HFFc6 (cell line): ENCODE measurements at regions not wholly inside any gene's neighbourhood (a gene's known extent, or its start where the extent isn't known, plus 50 kb on each side); places are given as distances from the start of the nearest gene placed in this dataset.
A peak's percentile ranks its signal among the peaks of the same experiment; 100 is the strongest.

Source experiments
- DNase-seq: peaks from one replicate; pipeline ENCODE4 v3.0.0-alpha.2; 2018
- H3K27ac Mint-ChIP-seq: 2 replicates; pipeline ENCODE4 v1.8.0; 2020; ENCODE audit warnings: mild to moderate bottlenecking, mixed read lengths
- H3K27me3 Mint-ChIP-seq: 2 replicates; pipeline ENCODE4 v1.8.0; 2021; ENCODE audit warnings: mild to moderate bottlenecking, moderate library complexity, mixed read lengths; ENCODE audit not compliant: insufficient read depth
- H3K36me3 Mint-ChIP-seq: 2 replicates; pipeline ENCODE4 v1.8.0; 2021; ENCODE audit warnings: low read depth, mixed read lengths
- H3K4me1 Mint-ChIP-seq: 2 replicates; pipeline ENCODE4 v1.8.0; 2020; ENCODE audit warnings: low read depth, mixed read lengths
- H3K4me3 Mint-ChIP-seq: 2 replicates; pipeline ENCODE4 v1.8.0; 2020; ENCODE audit warnings: mild to moderate bottlenecking, moderate library complexity, mixed read lengths
- H3K9me3 Mint-ChIP-seq: 2 replicates; pipeline ENCODE4 v1.8.0; 2020; ENCODE audit warnings: mild to moderate bottlenecking, mixed read lengths
- TF ChIP-seq, protein P1 (sequence below): fragments of 200-600 bp; sonication (generic); IDR thresholded peaks from 2 replicates; pipeline ENCODE4 v1.5.0; 2021; ENCODE audit warnings: antibody characterized with exemption, mild to moderate bottlenecking

DNA sequence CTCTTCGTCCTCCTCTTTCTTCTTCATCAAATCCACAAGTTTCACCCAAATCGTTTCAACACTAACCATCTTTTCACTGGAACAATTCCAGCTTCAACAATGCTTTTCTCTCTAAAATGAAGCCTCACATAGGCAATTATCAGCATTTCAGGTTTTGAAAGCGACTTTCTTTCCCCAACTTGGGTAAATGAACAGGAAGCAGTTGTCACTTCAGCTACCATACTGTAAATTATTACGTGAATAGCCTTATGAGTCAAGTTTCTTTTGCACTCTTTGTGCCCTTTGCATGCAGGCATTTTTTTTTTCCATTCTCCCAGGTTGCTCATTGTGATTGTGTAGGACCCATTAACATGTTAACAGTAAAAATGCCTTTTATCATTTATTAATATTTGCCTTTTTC lies 121.7 kb upstream of the BTBD3 start:
- no peak overlapping the region for H3K27ac Mint-ChIP-seq
- TF ChIP-seq, protein P1, sequence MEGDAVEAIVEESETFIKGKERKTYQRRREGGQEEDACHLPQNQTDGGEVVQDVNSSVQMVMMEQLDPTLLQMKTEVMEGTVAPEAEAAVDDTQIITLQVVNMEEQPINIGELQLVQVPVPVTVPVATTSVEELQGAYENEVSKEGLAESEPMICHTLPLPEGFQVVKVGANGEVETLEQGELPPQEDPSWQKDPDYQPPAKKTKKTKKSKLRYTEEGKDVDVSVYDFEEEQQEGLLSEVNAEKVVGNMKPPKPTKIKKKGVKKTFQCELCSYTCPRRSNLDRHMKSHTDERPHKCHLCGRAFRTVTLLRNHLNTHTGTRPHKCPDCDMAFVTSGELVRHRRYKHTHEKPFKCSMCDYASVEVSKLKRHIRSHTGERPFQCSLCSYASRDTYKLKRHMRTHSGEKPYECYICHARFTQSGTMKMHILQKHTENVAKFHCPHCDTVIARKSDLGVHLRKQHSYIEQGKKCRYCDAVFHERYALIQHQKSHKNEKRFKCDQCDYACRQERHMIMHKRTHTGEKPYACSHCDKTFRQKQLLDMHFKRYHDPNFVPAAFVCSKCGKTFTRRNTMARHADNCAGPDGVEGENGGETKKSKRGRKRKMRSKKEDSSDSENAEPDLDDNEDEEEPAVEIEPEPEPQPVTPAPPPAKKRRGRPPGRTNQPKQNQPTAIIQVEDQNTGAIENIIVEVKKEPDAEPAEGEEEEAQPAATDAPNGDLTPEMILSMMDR, result no peak
- no peak for DNase-seq
- H3K27me3 Mint-ChIP-seq, result no peaks in the 10 kb centered on the region
- H3K4me1 Mint-ChIP-seq, result peaks cover 45% of the 10 kb centered on the region
- H3K9me3 Mint-ChIP-seq, result no peaks in the 10 kb centered on the region
- no peaks in the 10 kb centered on the region for H3K36me3 Mint-ChIP-seq
- H3K4me3 Mint-ChIP-seq, result no peak overlapping the region

DNA sequence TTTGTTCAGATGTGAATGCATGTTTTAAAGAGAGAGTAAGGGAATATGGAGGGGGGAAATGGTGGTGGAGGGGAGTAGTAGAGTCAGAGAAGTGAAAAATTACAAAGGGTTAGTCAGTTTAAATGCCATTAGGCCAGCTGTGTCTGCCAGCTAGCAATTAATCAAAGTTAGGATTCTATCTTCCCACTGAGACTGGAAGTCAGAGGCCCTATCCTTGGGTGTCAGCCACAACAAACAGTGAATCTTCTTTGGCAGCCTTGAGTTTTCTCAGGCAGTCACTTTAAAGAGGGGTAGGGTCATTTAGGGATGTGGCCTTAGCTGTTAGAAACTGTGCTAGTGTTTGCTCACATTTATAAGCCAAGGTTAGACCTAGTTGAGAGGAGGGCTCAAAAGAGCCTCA lies 120.5 kb upstream of the BTBD3 start:
- no peak for DNase-seq
- TF ChIP-seq, protein P1, result no peak
- Mint-ChIP-seq H3K4me3 (no peak overlapping the region), H3K9me3 (no peaks in the 10 kb centered on the region), H3K27me3 (no peaks in the 10 kb centered on the region), H3K36me3 (no peaks in the 10 kb centered on the region), H3K4me1 (peaks cover 34% of the 10 kb centered on the region), H3K27ac (no peak overlapping the region)

DNA sequence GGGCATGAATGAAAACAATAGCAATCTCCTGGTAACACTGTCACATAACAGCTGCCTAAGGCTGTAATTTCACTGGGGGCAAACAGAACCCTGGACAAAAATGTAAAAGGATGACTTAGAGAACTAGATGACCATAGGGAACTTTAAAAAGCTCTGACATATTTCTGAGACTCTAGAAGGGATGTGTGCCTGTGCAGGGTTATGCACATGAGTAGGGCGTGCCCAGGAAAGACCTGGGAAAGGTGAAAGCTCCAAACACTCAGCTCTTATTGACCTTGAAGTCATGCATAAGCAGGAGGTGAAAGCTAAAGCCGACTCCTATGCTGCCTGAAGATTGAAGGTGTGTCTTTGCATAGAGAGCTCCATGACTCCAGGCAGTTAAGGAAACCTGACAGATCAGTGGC lies 118.4 kb upstream of the BTBD3 start:
- no peak overlapping the region for H3K27ac Mint-ChIP-seq
- TF ChIP-seq, protein P1, result no peak
- peaks cover 6% of the 10 kb centered on the region; the same call in 1 of the 2 replicates for H3K9me3 Mint-ChIP-seq
- H3K4me1 Mint-ChIP-seq, result peaks cover 27% of the 10 kb centered on the region
- no peak for DNase-seq
- H3K36me3 Mint-ChIP-seq, result no peaks in the 10 kb centered on the region
- no peaks in the 10 kb centered on the region for H3K27me3 Mint-ChIP-seq
- H3K4me3 Mint-ChIP-seq, result no peak overlapping the region

DNA sequence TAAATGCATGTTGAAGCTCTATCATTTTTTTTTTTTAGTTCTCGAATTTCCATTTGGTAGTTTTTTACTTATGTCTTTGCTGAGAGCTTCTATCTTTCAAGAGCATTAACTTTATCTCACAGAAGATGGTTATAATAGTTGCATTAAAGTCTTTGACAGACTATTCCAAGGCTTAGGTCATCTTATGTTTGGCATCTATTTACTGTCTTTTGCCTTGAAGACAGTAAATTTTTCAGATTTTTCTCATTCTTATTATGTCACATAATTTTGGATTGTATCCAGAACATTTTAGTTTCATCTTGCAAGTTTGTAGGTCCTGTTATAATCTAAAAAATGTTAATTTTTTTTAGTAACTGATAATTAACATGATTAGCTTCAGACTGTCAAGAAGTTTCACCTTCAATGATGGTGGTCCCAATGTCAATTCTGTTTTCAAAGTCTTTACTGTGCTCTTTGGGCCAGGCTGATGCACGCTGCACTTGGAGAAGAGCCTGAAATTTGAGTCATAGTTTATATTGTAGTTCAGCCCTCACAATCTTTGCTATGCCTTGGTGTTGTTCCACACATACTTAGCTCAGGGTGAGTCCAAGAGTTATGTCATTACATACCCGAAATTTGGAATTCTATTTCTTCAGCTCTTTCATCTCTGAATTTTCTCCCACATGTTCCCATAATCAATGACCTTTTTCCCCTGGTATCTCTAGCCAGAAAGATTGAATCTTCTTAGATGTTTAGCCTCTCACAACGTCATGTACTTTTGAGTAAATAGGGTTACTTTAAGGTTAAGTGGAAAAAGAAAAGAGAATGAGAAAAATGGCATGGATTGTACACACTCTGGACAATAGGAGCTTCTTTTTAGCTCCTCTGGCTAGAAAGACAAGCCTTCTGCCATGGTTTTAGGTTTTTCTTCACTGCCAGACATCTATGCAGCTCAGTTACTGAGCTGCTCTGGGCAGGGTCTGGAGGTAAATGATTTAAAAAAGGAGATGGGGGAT lies 110.3 kb upstream of the BTBD3 start:
- no peaks in the 10 kb centered on the region; the same call in 1 of the 2 replicates for H3K27me3 Mint-ChIP-seq
- no peaks in the 10 kb centered on the region for H3K36me3 Mint-ChIP-seq
- peaks cover 6% of the 10 kb centered on the region; the same call in 1 of the 2 replicates for H3K9me3 Mint-ChIP-seq
- peak overlapping the region; percentile 82 for H3K27ac Mint-ChIP-seq
- TF ChIP-seq, protein P1, result no peak
- H3K4me3 Mint-ChIP-seq, result peak overlapping the region; percentile 67
- peak; percentile 84 for DNase-seq
- peaks cover 65% of the 10 kb centered on the region for H3K4me1 Mint-ChIP-seq

DNA sequence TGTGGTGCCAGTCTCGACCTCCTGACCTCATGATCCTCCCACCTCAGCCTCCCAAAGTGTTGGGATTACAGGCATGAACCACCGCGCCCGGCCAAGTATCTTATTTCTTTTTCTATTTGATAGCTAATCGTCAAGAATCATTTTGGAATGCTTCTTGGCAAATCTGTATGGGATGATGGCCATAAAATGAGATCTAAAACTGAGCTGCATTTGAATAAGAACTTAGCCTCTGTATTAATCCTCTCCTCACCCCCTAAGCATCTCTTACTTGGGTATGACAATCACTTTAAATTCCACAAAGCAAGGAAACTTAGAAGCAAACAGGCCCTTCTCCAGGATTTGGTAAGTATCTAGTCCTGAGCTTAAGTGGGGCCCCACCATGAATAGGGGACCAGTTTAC lies 108.9 kb upstream of the BTBD3 start:
- Mint-ChIP-seq H3K36me3 (no peaks in the 10 kb centered on the region), H3K4me3 (no peak overlapping the region), H3K4me1 (peaks cover 74% of the 10 kb centered on the region), H3K27me3 (no peaks in the 10 kb centered on the region; the same call in 1 of the 2 replicates), H3K27ac (no peak overlapping the region), H3K9me3 (peaks cover 1% of the 10 kb centered on the region; the same call in 1 of the 2 replicates)
- TF ChIP-seq, protein P1, result no peak
- no peak for DNase-seq
